NCI-H2107 treated with DMSO at 0.1 percent for 48 hours (cell line): ENCODE measurements at regions not wholly inside any gene's neighbourhood (a gene's known extent, or its start where the extent isn't known, plus 50 kb on each side); places are given as distances from the start of the nearest gene placed in this dataset.

Experiments used
- DNase-seq: peaks from one replicate; lab custom pipeline; 2025; ENCODE audit not compliant: unreplicated experiment; lab: John Stamatoyannopoulos, UW

DNA sequence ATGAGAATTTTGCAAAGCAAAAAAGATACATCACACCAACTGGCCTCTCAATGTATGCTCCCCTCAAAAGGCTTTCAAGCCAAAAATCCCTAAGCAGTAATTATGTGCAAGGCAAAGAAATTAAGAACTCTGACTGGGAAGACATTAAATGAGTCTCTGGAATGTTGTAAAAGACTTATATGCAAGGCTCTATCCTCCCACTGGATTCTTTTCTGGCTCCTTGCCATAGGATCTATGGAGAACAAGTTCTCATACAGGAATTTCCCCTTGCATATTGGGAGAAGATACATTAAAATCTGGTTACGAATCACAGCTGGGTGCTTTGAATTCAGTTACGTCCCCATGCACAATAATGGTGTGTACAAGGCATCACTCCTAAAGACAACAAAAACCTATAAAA, 73.4 kb upstream of the ATL2 start:
- DNase-seq, result no peak

- DNase-seq, result no peak
Observed at GRCh38 chr2:38448692-38449410, 71.8 kb upstream of the ATL2 start.

- no peak for DNase-seq
Observed at GRCh38 chr2:38446906-38447561, 70.0 kb upstream of the ATL2 start.

DNA sequence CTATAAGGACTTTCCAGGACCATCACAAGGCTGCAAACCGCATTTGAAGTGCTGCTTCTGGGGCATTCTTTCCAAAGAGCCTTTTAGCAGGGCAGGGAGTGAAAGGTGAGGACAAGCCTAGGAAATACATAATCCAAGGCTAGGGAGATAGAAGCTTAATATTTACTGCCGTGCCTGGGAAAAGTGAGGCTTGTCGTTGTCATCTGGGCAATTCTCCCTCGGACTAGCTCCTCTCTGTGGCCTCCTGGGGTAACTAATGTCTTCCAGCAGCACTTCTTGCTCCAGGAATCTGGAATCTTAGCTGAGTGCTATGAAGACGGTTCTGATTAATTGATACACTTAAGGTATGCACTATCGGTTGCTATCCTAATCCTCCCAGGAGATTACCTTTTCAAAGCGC, 69.3 kb upstream of the ATL2 start:
- DNase-seq, result no peak

- DNase-seq, result no peak
Observed at GRCh38 chr2:38444247-38444646, 67.2 kb upstream of the ATL2 start.

DNA sequence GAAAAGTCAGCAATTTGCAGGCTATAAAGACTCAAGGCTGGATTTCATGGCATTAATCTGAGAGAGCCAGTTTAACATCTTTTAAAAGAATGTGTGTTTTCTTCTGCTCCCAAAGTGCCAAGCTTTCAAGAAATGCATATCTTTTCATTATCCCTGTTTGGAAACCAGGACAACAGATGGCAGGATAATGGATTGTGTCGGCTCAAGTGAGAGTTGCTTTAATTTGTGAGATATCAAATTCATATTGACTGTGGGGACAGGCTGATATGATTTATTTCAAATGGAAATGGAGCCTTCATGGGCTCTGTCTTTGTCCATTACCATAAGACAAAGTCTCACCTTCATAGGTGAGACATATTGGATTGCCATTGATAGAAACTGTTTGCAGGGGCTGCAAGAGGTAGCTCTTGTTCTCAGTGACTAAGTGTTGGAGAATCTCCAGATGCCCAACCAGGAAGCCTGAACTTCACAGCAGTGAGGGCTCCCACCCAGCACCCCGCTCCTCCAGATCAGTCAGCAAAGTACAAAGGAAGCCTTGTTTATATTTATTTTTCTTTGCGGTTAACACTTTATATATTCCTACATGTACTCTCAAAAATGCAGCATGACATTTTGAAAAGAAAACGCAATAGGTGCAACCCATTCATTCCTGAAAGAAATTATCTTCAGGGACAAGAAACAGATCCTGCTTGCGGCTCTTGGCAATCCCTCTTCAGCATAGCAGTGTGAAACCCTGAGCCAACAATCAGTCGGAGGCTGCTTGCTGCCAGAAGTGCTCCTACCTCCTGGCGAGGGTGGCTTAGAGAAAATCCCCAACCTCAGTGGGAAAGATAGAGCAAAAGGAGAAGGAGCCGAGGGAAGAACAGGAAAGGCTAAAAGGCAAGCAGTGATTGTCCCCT, 65.8 kb upstream of the ATL2 start:
- DNase-seq, result no peak

DNA sequence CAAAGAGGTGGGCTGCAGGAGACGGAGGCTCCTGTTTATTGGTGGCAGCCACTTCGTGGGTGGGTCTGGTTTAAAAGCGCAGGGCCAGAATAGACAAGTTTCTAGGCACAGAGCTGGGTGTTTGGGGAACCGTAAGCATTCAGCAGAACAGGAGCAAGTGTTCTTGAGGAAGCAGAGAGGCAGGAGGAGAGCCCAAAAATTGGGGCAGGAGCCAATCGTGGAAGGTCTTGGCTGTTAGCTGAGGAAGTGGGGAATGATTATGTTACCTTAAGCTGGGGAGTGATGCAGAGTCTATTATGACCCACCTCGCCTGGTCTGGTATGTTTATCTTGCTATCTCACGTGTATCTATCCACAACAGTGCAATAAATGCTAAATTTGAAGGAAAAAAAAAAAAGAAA, 64.3 kb upstream of the ATL2 start:
- no peak for DNase-seq

DNA sequence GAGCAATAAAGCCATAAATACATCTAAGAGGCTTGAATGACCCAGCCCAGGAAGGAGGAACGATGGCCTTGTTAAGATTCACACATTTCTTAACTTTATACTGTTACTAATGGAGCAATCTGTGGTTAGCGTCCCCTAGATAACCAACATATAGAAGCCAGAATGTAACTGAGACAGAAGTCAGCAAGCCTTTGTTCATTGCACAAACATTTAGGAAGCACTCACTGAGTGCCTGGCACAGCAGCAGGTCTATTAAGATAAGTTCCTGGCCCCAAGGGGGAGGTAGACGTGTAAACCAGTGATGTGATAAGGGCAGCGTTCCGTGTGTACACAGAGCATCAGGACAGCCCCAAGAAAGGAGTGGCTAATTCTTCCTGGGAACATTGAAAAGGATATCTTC, 63.6 kb upstream of the ATL2 start:
- no peak for DNase-seq

DNA sequence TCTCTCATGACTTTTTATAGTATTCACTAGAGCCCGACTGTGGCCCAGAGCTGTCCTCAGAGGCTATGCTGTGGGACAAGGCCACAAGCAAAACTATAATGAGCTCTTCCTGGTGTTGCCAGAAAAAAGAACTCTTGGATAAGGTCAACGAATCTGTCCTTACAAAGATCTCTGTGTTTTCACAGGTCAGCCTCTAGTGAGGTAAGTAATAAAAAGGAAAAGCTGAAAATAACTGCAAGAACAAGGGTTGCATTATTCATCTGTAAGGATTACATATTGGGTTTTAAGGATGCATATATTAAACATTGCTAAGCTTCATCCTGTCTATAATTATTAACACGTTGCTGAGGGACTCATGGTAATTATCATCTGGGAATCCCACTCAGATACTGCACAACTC, 62.8 kb upstream of the ATL2 start:
- no peak for DNase-seq

DNA sequence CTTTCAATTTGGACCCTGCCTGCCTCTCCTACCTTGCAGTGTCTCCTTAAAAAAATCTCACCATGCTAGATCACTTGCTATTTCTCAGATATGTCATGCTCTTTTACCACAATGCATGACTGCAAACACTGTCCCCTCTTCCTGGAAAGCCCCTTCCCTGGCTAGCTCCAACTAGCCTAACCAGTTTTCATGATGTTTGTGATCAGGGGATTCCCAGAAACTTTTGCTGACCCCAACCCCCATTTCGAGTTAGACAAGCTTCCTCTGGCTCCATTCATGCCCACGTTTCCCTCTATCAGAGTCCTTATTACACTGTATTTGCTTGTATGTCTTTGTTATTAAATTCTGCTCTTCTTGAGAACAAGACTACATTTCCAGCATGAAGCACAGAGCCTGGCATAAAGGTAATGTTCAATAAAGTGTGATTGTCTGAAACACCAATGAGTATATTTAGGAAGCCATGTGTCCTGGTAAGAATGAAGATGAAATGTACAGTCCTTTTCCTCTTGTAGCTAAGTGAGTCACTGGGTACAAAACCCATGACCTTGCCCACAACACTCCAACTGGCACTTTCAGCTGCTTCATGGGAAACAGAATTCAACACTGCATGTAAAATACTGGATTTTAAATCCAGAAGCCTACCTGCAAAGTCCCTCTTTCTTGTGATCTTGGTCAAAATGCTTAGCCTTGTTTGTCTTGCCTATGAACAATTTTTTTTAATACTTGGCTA, 62.0 kb upstream of the ATL2 start:
- no peak for DNase-seq

- no peak for DNase-seq
Observed at GRCh38 chr2:38438133-38438882, 61.2 kb upstream of the ATL2 start.

DNA sequence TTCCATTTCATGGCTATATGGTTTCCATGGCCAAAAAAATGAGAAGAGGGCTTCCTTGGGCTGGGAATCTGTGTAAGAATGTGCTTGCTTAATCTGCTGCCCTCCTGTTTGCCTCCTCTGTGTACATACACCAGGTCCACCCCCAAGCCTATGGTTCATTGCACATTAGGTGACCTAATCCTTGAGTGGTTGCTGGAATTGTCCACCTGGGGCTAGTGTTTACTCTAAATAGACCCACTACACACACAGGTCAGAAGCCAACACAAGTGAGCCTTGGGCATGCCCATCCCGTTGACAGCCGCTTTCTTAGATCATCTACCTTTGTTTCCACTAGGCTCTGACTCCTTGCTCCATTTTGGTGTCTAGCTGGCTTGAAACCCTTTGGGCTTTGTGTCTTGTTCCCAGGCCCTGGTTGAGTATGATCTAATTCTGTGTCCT, 59.2 kb upstream of the ATL2 start:
- no peak for DNase-seq

GRCh38 chr2:38435775-38436174, 58.7 kb upstream of the ATL2 start:
- no peak for DNase-seq

GRCh38 chr2:38434595-38434994, 57.5 kb upstream of the ATL2 start:
- no peak for DNase-seq

DNA sequence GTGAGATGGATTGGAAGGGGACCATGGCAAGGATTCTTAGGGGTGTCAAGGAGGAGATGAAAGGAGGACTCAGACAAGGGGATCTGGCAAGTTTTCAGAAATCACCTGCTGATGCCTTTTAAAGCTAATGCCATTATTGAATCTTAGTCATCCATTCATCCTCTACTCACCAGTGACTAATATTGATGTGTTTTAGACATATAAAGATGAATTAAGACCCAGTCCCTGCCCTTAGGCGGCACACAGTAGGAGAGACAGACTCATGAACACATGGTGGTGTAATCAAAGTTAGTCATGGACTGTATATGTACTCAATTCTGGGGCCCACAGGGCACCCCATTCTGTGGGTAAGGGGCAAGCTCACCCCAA, 56.5 kb upstream of the ATL2 start:
- DNase-seq, result no peak

GRCh38 chr2:38432820-38433606, 55.9 kb upstream of the ATL2 start:
- no peak for DNase-seq

- no peak for DNase-seq
Observed at GRCh38 chr2:38430597-38431207, 53.6 kb upstream of the ATL2 start.

DNA sequence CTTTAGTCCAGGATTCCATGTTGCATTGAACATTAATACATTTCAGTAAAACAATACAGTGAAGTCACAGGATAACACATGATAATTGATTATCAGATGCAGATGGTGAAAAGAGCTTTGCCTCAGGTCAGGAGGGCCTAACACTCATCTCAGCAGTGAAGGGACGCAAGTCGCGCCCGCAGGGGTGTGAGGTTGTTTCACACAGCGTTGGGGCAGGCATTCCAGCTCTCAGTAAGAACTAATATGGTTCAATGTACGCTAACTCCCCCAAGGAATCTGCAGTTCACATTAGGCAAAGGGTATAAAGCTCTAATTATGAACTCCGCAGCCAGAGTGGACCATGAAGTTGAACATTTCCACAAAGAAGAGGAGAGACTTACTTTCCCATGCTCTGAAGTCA, 53.1 kb upstream of the ATL2 start:
- DNase-seq, result no peak

DNA sequence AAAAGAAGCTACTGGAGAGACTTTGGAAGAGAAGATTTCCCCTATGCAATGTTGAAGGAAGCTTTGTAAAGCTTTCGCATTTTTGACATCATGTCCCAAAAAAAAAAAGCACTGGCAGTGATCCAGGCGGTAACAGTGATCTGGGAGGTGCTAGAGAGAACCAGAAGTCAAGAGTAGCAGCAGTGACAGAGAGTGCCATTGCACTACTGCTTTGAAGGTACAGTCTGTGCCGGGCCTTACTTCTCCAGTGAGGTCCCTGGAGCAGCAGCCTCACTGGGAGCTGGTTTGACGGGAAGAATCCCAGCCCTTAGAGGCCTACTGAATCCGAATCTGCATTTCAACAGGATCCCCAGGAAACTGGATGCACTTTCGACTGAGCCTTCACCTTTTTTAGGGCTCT, 50.9 kb upstream of the ATL2 start:
- DNase-seq, result no peak
